Liver (tissue), 8 donors: ENCODE measurements at regions not wholly inside any gene's neighbourhood (a gene's known extent, or its start where the extent isn't known, plus 50 kb on each side); places are given as distances from the start of the nearest gene placed in this dataset.

ENCODE experiments used
- DNase-seq: peaks from one replicate; pipeline ENCODE4 v3.0.0-alpha.2; 2017; ENCODE audit warnings: low spot score
- H3K27ac ChIP-seq, 2 donors: one replicate each; pipeline ENCODE4 v1.7.0; 2013; ENCODE audit warnings: inconsistent platforms in 2 of 2, low read length in 2 of 2, control low read depth in 1 of 2, low read depth in 1 of 2, mild to moderate bottlenecking in 1 of 2
- H3K27me3 ChIP-seq, 4 donors: one replicate each; pipeline versions ENCODE4 v1.6.1 to v1.7.0; 2013; ENCODE audit warnings: low read length in 3 of 4, inconsistent platforms in 1 of 4, mild to moderate bottlenecking in 1 of 4, moderate library complexity in 1 of 4; ENCODE audit not compliant: control insufficient read depth in 4 of 4, insufficient read depth in 4 of 4
- H3K36me3 ChIP-seq, 4 donors: one replicate each; pipeline versions ENCODE4 v1.6.1 to v1.7.0; 2013; ENCODE audit warnings: low read length in 3 of 4, mild to moderate bottlenecking in 3 of 4, low read depth in 1 of 4, moderate library complexity in 1 of 4; ENCODE audit not compliant: control insufficient read depth in 4 of 4, insufficient read depth in 3 of 4
- H3K4me1 ChIP-seq, 4 donors: one replicate each; pipeline versions ENCODE4 v1.6.1 to v1.7.0; 2013; ENCODE audit warnings: low read length in 3 of 4, mild to moderate bottlenecking in 3 of 4, moderate library complexity in 1 of 4; ENCODE audit not compliant: control insufficient read depth in 4 of 4, insufficient read depth in 4 of 4
- H3K4me3 ChIP-seq, 3 donors: one replicate each; pipeline versions ENCODE4 v1.6.1 to v1.7.0; 2013; ENCODE audit warnings: low read length in 3 of 3, control low read depth in 1 of 3, low read depth in 1 of 3, mild to moderate bottlenecking in 1 of 3
- H3K9ac ChIP-seq, 2 donors: one replicate each; pipeline ENCODE4 v1.7.0; 2013; ENCODE audit warnings: low read length in 2 of 2, mild to moderate bottlenecking in 2 of 2, moderate library complexity in 2 of 2, control low read depth in 1 of 2, low read depth in 1 of 2
- H3K9me3 ChIP-seq, 4 donors: one replicate each; pipeline versions ENCODE4 v1.6.1 to v1.7.0; 2013; ENCODE audit warnings: low read length in 3 of 4; ENCODE audit not compliant: control insufficient read depth in 4 of 4
- EGR1 ChIP-seq, 2 donors: IDR thresholded peaks; 2 replicates each; pipeline ENCODE4 v1.6.1; 2016 to 2018; ENCODE audit warnings: antibody characterized with exemption in 2 of 2, low read depth in 2 of 2
- FOXA1 ChIP-seq: IDR thresholded peaks from 2 replicates; pipeline ENCODE4 v1.6.1; 2016; ENCODE audit warnings: antibody characterized with exemption
- JUND ChIP-seq, 2 donors: IDR thresholded peaks; 2 replicates each; pipeline ENCODE4 v1.6.1; 2016; ENCODE audit warnings: antibody characterized with exemption in 2 of 2
- RAD21 ChIP-seq, 2 donors: IDR thresholded peaks; 2 replicates each; pipeline ENCODE4 v1.6.1; 2016; ENCODE audit warnings: antibody characterized with exemption in 2 of 2, mild to moderate bottlenecking in 2 of 2
- SP1 ChIP-seq: IDR thresholded peaks from 2 replicates; pipeline ENCODE4 v1.6.1; 2018; ENCODE audit warnings: antibody characterized with exemption, mild to moderate bottlenecking
- TAF1 ChIP-seq: conservative IDR thresholded peaks from 2 replicates; pipeline ENCODE4 v1.6.1; 2016; ENCODE audit warnings: antibody characterized with exemption, mild to moderate bottlenecking
- YY1 ChIP-seq: IDR thresholded peaks from 2 replicates; pipeline ENCODE4 v1.6.1; 2016; ENCODE audit warnings: antibody characterized with exemption, mild to moderate bottlenecking
- WGBS: extraction: QIAGEN DNeasy Blood & Tissue Kit; methylation state at CpG from one replicate; pipeline ENCODE4 v1.1.7; 2013; 5-methylcytosine and 5-hydroxymethylcytosine counted together
- TF ChIP-seq, protein P1 (sequence below): IDR thresholded peaks from 2 replicates; pipeline ENCODE4 v1.6.1; 2016; ENCODE audit warnings: antibody characterized with exemption, mild to moderate bottlenecking
- TF ChIP-seq, protein P2 (sequence below): IDR thresholded peaks from 2 replicates; pipeline ENCODE4 v1.6.1; 2016; ENCODE audit warnings: antibody characterized with exemption
- TF ChIP-seq, protein P3 (sequence below): IDR thresholded peaks from 2 replicates; pipeline ENCODE4 v1.6.1; 2016; ENCODE audit warnings: antibody characterized with exemption
- TF ChIP-seq, protein P4 (sequence below): fragments of 150-350 bp; IDR thresholded peaks from 2 replicates; pipeline ENCODE4 v1.5.1; 2017; ENCODE audit warnings: improper control_type of control experiment, low read depth, low read length; ENCODE audit not compliant: missing input control
- donor health status: healthy.
- donor health status: healthy.
- donor health status: healthy.
- donor health status: healthy.
- donor health status: healthy.

DNA sequence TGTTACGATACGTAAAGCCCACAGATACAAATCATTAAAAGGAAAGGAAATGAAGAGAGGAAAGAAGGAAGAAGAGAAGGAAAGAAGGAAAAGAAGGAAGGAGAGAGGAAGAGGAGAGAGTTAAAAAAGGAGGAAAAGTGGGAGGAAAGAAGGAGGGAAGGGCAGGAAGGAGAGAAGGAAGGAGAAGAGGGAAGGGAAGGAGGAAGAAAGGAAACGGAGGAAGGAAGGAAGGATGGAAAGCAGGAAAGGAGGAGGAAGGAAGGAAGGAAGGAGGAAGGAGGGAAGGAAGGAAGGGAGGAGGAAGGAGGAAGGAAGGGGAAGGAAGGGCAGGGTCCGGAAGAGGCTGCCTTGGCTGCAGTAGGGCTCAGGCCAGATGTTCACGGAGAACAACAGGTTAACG is 95.2 kb downstream of the ENGASE start (continued):
- TF ChIP-seq, protein P1, sequence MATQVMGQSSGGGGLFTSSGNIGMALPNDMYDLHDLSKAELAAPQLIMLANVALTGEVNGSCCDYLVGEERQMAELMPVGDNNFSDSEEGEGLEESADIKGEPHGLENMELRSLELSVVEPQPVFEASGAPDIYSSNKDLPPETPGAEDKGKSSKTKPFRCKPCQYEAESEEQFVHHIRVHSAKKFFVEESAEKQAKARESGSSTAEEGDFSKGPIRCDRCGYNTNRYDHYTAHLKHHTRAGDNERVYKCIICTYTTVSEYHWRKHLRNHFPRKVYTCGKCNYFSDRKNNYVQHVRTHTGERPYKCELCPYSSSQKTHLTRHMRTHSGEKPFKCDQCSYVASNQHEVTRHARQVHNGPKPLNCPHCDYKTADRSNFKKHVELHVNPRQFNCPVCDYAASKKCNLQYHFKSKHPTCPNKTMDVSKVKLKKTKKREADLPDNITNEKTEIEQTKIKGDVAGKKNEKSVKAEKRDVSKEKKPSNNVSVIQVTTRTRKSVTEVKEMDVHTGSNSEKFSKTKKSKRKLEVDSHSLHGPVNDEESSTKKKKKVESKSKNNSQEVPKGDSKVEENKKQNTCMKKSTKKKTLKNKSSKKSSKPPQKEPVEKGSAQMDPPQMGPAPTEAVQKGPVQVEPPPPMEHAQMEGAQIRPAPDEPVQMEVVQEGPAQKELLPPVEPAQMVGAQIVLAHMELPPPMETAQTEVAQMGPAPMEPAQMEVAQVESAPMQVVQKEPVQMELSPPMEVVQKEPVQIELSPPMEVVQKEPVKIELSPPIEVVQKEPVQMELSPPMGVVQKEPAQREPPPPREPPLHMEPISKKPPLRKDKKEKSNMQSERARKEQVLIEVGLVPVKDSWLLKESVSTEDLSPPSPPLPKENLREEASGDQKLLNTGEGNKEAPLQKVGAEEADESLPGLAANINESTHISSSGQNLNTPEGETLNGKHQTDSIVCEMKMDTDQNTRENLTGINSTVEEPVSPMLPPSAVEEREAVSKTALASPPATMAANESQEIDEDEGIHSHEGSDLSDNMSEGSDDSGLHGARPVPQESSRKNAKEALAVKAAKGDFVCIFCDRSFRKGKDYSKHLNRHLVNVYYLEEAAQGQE: no peak
- TF ChIP-seq, protein P2, sequence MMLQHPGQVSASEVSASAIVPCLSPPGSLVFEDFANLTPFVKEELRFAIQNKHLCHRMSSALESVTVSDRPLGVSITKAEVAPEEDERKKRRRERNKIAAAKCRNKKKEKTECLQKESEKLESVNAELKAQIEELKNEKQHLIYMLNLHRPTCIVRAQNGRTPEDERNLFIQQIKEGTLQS: no peak
- TF ChIP-seq JUND (IDR thresholded peaks at IDR 0.05) (no peak), SP1 (no peak), EGR1 (IDR thresholded peaks at IDR 0.05; ENCODE audit: low read depth in 2 of 2) (no peak)

DNA sequence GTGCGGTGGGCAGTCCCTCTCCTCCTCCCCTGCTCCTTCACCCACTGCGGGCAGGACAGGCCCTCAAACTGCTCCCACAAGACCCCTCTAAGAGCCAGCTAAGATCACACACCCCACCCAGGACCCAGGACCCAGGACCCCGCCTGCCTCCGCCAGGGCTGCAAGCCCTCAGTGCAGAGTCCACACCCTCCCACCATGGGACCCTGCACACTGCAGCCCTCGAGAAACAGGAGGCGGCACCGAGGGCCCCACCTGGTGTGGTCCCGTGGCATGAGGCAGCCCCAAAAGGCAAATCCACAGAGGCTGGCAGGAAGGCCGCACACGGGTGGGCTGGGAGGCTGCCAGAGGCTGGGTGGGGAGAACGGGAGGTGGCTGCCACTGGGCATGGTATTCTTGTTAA is 94.7 kb downstream of the ENGASE start:
- WGBS: 74% methylated on average over 11 of the region's 11 CpGs
- Histone ChIP-seq H3K36me3 (no peaks in the 10 kb centered on the region), H3K27me3 (peaks cover 0 to 3% (median under 1%) of the 10 kb centered on the region in 4 donors), H3K4me3 (no peak overlapping the region), H3K9ac (no peak overlapping the region), H3K27ac (no peak overlapping the region), H3K9me3 (no peaks in the 10 kb centered on the region), H3K4me1 (no peaks in the 10 kb centered on the region)
- no peak for DNase-seq
- TF ChIP-seq, protein P3, sequence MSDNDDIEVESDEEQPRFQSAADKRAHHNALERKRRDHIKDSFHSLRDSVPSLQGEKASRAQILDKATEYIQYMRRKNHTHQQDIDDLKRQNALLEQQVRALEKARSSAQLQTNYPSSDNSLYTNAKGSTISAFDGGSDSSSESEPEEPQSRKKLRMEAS: no peak
- TF ChIP-seq SP1 (no peak), TAF1 (no peak), JUND (IDR thresholded peaks at IDR 0.05) (no peak)

DNA sequence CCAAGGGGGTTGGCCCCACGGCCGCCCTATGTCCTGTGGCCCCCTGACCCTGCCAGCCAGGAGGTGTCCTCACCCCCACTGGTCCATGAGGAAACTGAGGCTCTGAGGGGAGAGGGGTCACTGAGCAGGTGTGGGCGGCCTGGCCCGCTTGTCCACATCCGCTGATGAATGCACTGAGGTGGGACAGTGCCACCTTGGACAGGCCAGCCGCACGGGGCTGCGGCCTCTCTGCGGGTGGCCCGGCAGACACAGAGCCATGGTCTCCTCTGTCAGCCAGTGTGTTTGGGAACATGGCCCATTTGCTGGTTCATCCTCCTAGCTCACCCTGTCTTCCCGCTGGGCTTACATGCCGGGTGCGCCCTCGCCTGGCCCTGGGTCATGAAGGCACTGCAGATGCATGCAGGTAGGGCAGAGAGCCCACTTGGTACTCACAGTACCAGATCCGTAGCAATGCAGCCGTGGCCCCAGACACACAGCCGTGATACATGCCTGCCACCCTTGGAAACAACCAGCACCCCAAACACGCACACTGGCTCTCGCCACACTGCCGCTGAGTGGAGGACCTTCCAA is 93.9 kb downstream of the ENGASE start:
- no peak overlapping the region for H3K4me3 ChIP-seq
- no peaks in the 10 kb centered on the region for H3K36me3 ChIP-seq
- WGBS: 85% methylated on average over 20 of the region's 20 CpGs
- TF ChIP-seq, protein P3: no peak
- TF ChIP-seq RAD21 (IDR thresholded peaks at IDR 0.05): no peak
- TF ChIP-seq SP1: no peak
- TF ChIP-seq, protein P4, sequence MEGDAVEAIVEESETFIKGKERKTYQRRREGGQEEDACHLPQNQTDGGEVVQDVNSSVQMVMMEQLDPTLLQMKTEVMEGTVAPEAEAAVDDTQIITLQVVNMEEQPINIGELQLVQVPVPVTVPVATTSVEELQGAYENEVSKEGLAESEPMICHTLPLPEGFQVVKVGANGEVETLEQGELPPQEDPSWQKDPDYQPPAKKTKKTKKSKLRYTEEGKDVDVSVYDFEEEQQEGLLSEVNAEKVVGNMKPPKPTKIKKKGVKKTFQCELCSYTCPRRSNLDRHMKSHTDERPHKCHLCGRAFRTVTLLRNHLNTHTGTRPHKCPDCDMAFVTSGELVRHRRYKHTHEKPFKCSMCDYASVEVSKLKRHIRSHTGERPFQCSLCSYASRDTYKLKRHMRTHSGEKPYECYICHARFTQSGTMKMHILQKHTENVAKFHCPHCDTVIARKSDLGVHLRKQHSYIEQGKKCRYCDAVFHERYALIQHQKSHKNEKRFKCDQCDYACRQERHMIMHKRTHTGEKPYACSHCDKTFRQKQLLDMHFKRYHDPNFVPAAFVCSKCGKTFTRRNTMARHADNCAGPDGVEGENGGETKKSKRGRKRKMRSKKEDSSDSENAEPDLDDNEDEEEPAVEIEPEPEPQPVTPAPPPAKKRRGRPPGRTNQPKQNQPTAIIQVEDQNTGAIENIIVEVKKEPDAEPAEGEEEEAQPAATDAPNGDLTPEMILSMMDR: no peak
- no peak for TF ChIP-seq TAF1
- TF ChIP-seq EGR1 (IDR thresholded peaks at IDR 0.05; ENCODE audit: low read depth in 2 of 2): no peak
- TF ChIP-seq FOXA1: no peak
- TF ChIP-seq YY1: no peak
- H3K9ac ChIP-seq: no peak overlapping the region
- peaks cover 0 to 3% (median under 1%) of the 10 kb centered on the region in 4 donors for H3K27me3 ChIP-seq
- no peaks in the 10 kb centered on the region for H3K9me3 ChIP-seq
- no peak for DNase-seq
- no peaks in the 10 kb centered on the region for H3K4me1 ChIP-seq
- H3K27ac ChIP-seq: no peak overlapping the region
